Neural progenitor cell (in vitro differentiated cells): ENCODE measurements at regions not wholly inside any gene's neighbourhood (a gene's known extent, or its start where the extent isn't known, plus 50 kb on each side); places are given as distances from the start of the nearest gene placed in this dataset.

ENCODE experiments used
- DNase-seq: peaks from one replicate; pipeline ENCODE4 v3.0.0-alpha.2; 2016; ENCODE audit warnings: low spot score
- H2AFZ ChIP-seq: fragments of 200-600 bp; sonication (generic); replicated peaks from 2 replicates; pipeline ENCODE4 v1.6.1; 2016; ENCODE audit warnings: antibody characterized with exemption
- H3F3A ChIP-seq: fragments of 200-600 bp; sonication (generic); 2 replicates; pipeline ENCODE4 v1.6.1; 2016; ENCODE audit warnings: antibody characterized with exemption, low read depth
- H3K27ac ChIP-seq: fragments of 200-600 bp; sonication (generic); 2 replicates; pipeline ENCODE4 v1.5.1; 2016; ENCODE audit warnings: mild to moderate bottlenecking
- H3K27me3 ChIP-seq: fragments of 200-600 bp; sonication (generic); 2 replicates; pipeline ENCODE4 v1.6.1; 2016; ENCODE audit warnings: mild to moderate bottlenecking, moderate library complexity
- H3K36me3 ChIP-seq: fragments of 200-600 bp; sonication (generic); 2 replicates; pipeline ENCODE4 v1.5.1; 2016
- H3K4me1 ChIP-seq: fragments of 200-600 bp; sonication (generic); 2 replicates; pipeline ENCODE4 v1.6.1; 2016; ENCODE audit warnings: mixed run types
- H3K4me2 ChIP-seq: fragments of 200-600 bp; sonication (generic); 2 replicates; pipeline ENCODE4 v1.6.1; 2016
- H3K4me3 ChIP-seq: fragments of 200-600 bp; sonication (generic); 2 replicates; pipeline ENCODE4 v1.5.1; 2016
- H3K79me2 ChIP-seq: fragments of 200-600 bp; sonication (generic); 2 replicates; pipeline ENCODE4 v1.6.1; 2016; ENCODE audit warnings: low read depth
- H3K9ac ChIP-seq: fragments of 200-600 bp; sonication (generic); 2 replicates; pipeline ENCODE4 v1.6.1; 2016
- H3K9me3 ChIP-seq: fragments of 200-600 bp; sonication (generic); 2 replicates; pipeline ENCODE4 v1.5.1; 2016; ENCODE audit warnings: low read depth
- H4K20me1 ChIP-seq: fragments of 200-600 bp; sonication (generic); 2 replicates; pipeline ENCODE4 v1.6.1; 2016; ENCODE audit warnings: low read depth
- H3K27ac Mint-ChIP-seq: 3 replicates; pipeline ENCODE4 v1.8.0; 2021; ENCODE audit warnings: mixed read lengths
- H3K27me3 Mint-ChIP-seq: 2 replicates; pipeline ENCODE4 v1.8.0; 2022; ENCODE audit warnings: low read depth, mild to moderate bottlenecking, inconsistent platforms, moderate library complexity, mixed read lengths; ENCODE audit not compliant: insufficient read depth
- H3K36me3 Mint-ChIP-seq: 3 replicates; pipeline ENCODE4 v1.8.0; 2021; ENCODE audit warnings: mixed read lengths
- H3K4me1 Mint-ChIP-seq: 3 replicates; pipeline ENCODE4 v1.8.0; 2021; ENCODE audit warnings: mixed read lengths
- H3K4me3 Mint-ChIP-seq: 3 replicates; pipeline ENCODE4 v1.8.0; 2021; ENCODE audit warnings: mild to moderate bottlenecking, moderate library complexity, mixed read lengths
- H3K9me3 Mint-ChIP-seq: 3 replicates; pipeline ENCODE4 v1.8.0; 2020; ENCODE audit warnings: mixed read lengths
- EZH2 ChIP-seq: fragments of 200-600 bp; sonication (generic); IDR thresholded peaks from 2 replicates; pipeline ENCODE4 v1.6.1; 2017; ENCODE audit warnings: antibody characterized with exemption, mild to moderate bottlenecking, moderate library complexity
- EZH2phosphoT487 ChIP-seq: fragments of 200-600 bp; sonication (generic); IDR thresholded peaks from 2 replicates; pipeline ENCODE4 v1.6.1; 2017; ENCODE audit warnings: antibody characterized with exemption
- TF ChIP-seq, protein P1 (sequence below): fragments of 200-600 bp; sonication (generic); IDR thresholded peaks from 2 replicates; pipeline ENCODE4 v1.5.1; 2017; ENCODE audit warnings: antibody characterized with exemption, mild to moderate bottlenecking

DNA sequence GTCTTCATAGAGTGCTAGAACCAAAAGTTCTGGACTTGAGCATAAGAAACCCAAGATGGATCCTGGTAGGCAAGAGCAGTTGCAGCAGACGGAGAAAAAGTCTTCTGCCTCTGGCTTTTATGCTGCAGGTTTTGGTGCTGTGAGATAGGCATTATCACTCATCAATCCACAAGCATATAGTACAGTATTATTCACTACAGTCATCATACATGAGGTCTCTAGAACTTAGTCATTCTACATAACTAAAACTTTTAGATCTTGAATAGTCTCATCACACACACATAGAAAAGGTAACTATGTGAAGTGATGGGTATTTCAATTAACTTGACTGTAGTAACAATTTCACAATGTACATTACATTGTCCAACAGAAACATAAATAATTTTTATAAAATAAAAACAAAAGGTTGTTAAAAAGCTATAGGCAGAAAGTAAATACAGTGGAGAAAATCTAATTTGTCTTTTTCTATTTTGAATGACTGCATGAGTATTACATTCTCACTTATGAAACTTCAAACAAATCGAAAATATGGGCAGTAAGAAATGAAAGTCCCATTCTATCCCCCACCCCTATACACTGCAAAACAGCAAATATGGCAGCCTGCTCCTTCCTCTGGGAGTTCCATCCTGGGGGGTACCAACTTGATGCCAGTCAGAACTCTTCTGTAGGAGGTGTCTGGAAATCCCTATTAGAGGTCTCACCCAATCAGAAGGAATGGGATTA is 534.3 kb upstream of the ACVR2A start:
- Histone ChIP-seq H3F3A (no peaks in the 10 kb centered on the region), H2AFZ (peak overlapping the region; percentile 5), H3K27me3 (no peaks in the 10 kb centered on the region), H3K4me2 (no peak overlapping the region), H3K9ac (no peak overlapping the region), H3K9me3 (no peaks in the 10 kb centered on the region), H3K79me2 (no peaks in the 10 kb centered on the region), H3K4me1 (no peaks in the 10 kb centered on the region), H3K27ac (no peak overlapping the region), H3K36me3 (no peaks in the 10 kb centered on the region), H4K20me1 (no peaks in the 10 kb centered on the region), H3K4me3 (no peak overlapping the region)
- Mint-ChIP-seq H3K27me3 (no peaks in the 10 kb centered on the region), H3K4me1 (peaks cover 2% of the 10 kb centered on the region), H3K27ac (no peak overlapping the region), H3K36me3 (no peaks in the 10 kb centered on the region), H3K9me3 (no peaks in the 10 kb centered on the region), H3K4me3 (no peak overlapping the region)
- no peak for DNase-seq
- TF ChIP-seq EZH2phosphoT487 (no peak), EZH2 (no peak)
- TF ChIP-seq, protein P1, sequence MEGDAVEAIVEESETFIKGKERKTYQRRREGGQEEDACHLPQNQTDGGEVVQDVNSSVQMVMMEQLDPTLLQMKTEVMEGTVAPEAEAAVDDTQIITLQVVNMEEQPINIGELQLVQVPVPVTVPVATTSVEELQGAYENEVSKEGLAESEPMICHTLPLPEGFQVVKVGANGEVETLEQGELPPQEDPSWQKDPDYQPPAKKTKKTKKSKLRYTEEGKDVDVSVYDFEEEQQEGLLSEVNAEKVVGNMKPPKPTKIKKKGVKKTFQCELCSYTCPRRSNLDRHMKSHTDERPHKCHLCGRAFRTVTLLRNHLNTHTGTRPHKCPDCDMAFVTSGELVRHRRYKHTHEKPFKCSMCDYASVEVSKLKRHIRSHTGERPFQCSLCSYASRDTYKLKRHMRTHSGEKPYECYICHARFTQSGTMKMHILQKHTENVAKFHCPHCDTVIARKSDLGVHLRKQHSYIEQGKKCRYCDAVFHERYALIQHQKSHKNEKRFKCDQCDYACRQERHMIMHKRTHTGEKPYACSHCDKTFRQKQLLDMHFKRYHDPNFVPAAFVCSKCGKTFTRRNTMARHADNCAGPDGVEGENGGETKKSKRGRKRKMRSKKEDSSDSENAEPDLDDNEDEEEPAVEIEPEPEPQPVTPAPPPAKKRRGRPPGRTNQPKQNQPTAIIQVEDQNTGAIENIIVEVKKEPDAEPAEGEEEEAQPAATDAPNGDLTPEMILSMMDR, result no peak

DNA sequence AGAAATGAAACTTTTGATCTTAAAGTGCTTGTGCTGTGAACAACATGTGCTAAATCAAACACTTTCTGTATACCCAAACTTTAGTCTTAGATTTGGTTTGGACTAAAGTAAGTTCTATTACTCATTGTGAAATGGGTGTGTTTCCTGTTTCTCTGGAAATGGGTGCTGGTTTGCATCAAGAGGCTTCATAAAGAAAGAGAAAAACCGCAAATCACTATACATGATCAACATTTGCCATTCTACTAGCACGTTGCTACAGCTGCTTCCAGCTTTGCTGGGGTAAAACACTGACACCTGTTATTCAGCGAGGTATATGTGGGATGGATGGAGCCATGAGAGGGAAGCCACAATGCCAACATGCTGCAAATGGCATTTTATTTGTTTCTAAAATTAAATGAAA is 547.0 kb upstream of the ACVR2A start:
- no peak overlapping the region for H3K4me2 ChIP-seq
- Mint-ChIP-seq H3K4me1 (no peaks in the 10 kb centered on the region), H3K27ac (no peak overlapping the region), H3K36me3 (no peaks in the 10 kb centered on the region), H3K4me3 (no peak overlapping the region), H3K9me3 (peaks cover 3% of the 10 kb centered on the region), H3K27me3 (no peaks in the 10 kb centered on the region)
- H4K20me1 ChIP-seq, result no peaks in the 10 kb centered on the region
- H3K36me3 ChIP-seq, result no peaks in the 10 kb centered on the region
- no peak overlapping the region for H3K27ac ChIP-seq
- no peaks in the 10 kb centered on the region for H3K27me3 ChIP-seq
- no peak overlapping the region for H2AFZ ChIP-seq
- no peak overlapping the region for H3K9ac ChIP-seq
- no peak overlapping the region for H3K4me3 ChIP-seq
- H3F3A ChIP-seq, result no peaks in the 10 kb centered on the region
- TF ChIP-seq, protein P1, result no peak
- no peak for TF ChIP-seq EZH2
- no peak for TF ChIP-seq EZH2phosphoT487
- DNase-seq, result no peak
- no peaks in the 10 kb centered on the region for H3K4me1 ChIP-seq
- H3K79me2 ChIP-seq, result no peaks in the 10 kb centered on the region
- H3K9me3 ChIP-seq, result no peaks in the 10 kb centered on the region

DNA sequence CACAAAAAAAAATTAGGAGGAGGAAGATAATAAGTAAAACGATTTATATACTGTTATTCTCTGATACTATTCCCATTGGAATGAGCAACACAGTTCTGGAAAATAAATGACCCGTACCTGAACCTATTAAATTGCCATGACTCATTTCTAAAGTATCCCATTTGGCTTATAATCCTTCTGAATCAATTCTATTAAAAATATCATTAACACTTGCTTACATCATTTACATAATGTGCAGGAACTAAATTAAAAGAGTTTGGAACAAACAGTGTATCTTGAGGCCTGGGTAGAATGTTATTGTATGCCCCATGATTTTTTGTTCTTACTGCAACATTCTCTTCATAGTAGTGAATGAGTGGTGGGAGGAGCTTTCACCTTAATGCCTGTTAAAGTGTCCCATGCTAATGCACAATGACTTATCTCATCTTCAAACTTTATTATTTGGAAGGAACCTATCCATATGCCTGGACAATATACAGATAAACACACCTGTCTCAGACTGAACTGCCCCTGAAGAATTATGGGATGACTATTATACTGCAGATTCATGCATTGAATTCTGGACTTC is 549.9 kb upstream of the ACVR2A start:
- no peak overlapping the region for H3K27ac ChIP-seq
- TF ChIP-seq, protein P1, result no peak
- TF ChIP-seq EZH2 (no peak), EZH2phosphoT487 (no peak)
- no peaks in the 10 kb centered on the region for H4K20me1 ChIP-seq
- H3F3A ChIP-seq, result no peaks in the 10 kb centered on the region
- no peak overlapping the region for H3K4me3 ChIP-seq
- Mint-ChIP-seq H3K4me3 (no peak overlapping the region), H3K4me1 (no peaks in the 10 kb centered on the region), H3K9me3 (no peaks in the 10 kb centered on the region), H3K36me3 (no peaks in the 10 kb centered on the region), H3K27ac (no peak overlapping the region), H3K27me3 (no peaks in the 10 kb centered on the region)
- H3K4me1 ChIP-seq, result no peaks in the 10 kb centered on the region
- H3K27me3 ChIP-seq, result no peaks in the 10 kb centered on the region
- H3K79me2 ChIP-seq, result no peaks in the 10 kb centered on the region
- DNase-seq, result no peak
- H3K4me2 ChIP-seq, result no peak overlapping the region
- no peak overlapping the region for H3K9ac ChIP-seq
- H2AFZ ChIP-seq, result no peak overlapping the region
- no peaks in the 10 kb centered on the region for H3K36me3 ChIP-seq
- no peaks in the 10 kb centered on the region for H3K9me3 ChIP-seq
